ENCODE measurements at regions not wholly inside any gene's neighbourhood (a gene's known extent, or its start where the extent isn't known, plus 50 kb on each side); places are given as distances from the start of the nearest gene placed in this dataset.

GRCh38 chr2:125591954-125592353, 1064.0 kb upstream of the GYPC start:
- peaks cover 3% of the 10 kb centered on the region; the same call in 1 of the 2 replicates for H3K9me3 ChIP-seq (ENCODE audit: insufficient read depth, low read length)
- peaks cover 3% of the 10 kb centered on the region for H3K4me1 ChIP-seq (ENCODE audit: insufficient read depth, insufficient read length)
- H3K4me3 ChIP-seq (ENCODE audit: insufficient read length, low read depth) = no peak overlapping the region
- TF ChIP-seq SUZ12 (IDR thresholded peaks at IDR 0.05; ENCODE audit: extremely low read depth, insufficient read depth, insufficient read length) = no peak
- TF ChIP-seq YY1 (IDR thresholded peaks at IDR 0.05; ENCODE audit: insufficient read depth, insufficient read length) = no peak
- no peaks in the 10 kb centered on the region for H3K27me3 ChIP-seq (ENCODE audit: insufficient read depth, insufficient read length)
- no peak for DNase-seq (ENCODE audit: low read depth, low spot score)
- H3K36me3 ChIP-seq (ENCODE audit: insufficient read depth, insufficient read length, low read length) = no peaks in the 10 kb centered on the region
- no peak overlapping the region for H3K9ac ChIP-seq (ENCODE audit: insufficient read length, low read depth)

DNA sequence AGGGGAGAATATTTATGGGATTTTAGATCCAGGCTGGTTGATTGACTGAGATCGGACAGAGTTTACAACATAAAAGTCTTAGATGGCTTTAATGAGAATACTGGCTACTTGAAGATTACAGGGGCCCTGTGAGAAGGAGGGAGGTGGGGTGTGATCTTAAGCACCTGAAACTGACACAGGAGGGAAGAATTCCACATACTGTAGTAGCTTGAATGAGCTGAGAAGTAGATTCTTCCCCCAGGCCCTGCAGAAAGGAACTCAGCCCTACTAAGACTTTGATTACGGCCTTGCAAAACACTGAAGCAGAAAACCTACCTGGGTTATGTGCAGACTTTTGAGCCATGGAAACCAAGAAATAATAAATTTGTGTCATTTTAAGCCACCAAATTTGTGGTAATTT, 1062.9 kb upstream of the GYPC start:
- Histone ChIP-seq H3K9ac (ENCODE audit: insufficient read length, low read depth) (no peak overlapping the region), H3K9me3 (ENCODE audit: insufficient read depth, low read length) (peaks cover 3% of the 10 kb centered on the region; the same call in 1 of the 2 replicates), H3K36me3 (ENCODE audit: insufficient read depth, insufficient read length, low read length) (no peaks in the 10 kb centered on the region), H3K4me1 (ENCODE audit: insufficient read depth, insufficient read length) (peaks cover 3% of the 10 kb centered on the region), H3K4me3 (ENCODE audit: insufficient read length, low read depth) (no peak overlapping the region), H3K27me3 (ENCODE audit: insufficient read depth, insufficient read length) (no peaks in the 10 kb centered on the region)
- TF ChIP-seq YY1 (IDR thresholded peaks at IDR 0.05; ENCODE audit: insufficient read depth, insufficient read length) (no peak), ZNF274 (IDR thresholded peaks at IDR 0.05; ENCODE audit: low read depth, low read length) (no peak), SUZ12 (IDR thresholded peaks at IDR 0.05; ENCODE audit: extremely low read depth, insufficient read depth, insufficient read length) (no peak)
- DNase-seq (ENCODE audit: low read depth, low spot score) = no peak

- Histone ChIP-seq H3K36me3 (ENCODE audit: insufficient read depth, insufficient read length, low read length) (no peaks in the 10 kb centered on the region), H3K9ac (ENCODE audit: insufficient read length, low read depth) (no peak overlapping the region), H3K27me3 (ENCODE audit: insufficient read depth, insufficient read length) (no peaks in the 10 kb centered on the region), H3K9me3 (ENCODE audit: insufficient read depth, low read length) (no peaks in the 10 kb centered on the region), H3K4me3 (ENCODE audit: insufficient read length, low read depth) (no peak overlapping the region), H3K4me1 (ENCODE audit: insufficient read depth, insufficient read length) (peaks cover 3% of the 10 kb centered on the region)
- no peak for TF ChIP-seq ZNF274 (IDR thresholded peaks at IDR 0.05; ENCODE audit: low read depth, low read length)
- no peak for TF ChIP-seq YY1 (IDR thresholded peaks at IDR 0.05; ENCODE audit: insufficient read depth, insufficient read length)
- TF ChIP-seq SUZ12 (IDR thresholded peaks at IDR 0.05; ENCODE audit: extremely low read depth, insufficient read depth, insufficient read length) = no peak
- DNase-seq (ENCODE audit: low read depth, low spot score) = no peak
Measured at GRCh38 chr2:125596612-125597011, 1059.3 kb upstream of the GYPC start.

DNA sequence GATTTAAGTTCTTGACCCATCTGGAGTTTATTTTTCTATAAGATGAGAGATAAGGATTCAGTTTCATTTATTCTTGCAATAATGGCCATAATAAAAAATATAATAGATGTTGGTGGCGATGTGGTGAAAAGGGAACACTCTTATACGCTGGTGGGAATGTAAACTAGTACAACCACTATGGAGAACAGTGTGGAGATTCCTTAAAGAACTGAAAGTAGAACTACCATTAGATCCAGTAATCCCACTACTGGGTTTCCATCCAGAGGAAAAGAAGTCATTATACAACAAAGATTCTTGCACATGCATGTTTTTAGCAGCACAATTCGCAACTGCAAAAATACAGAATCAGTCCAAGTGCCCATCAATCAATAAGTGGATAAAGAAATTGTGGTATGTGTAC, 1040.5 kb upstream of the GYPC start:
- Histone ChIP-seq H3K27me3 (ENCODE audit: insufficient read depth, insufficient read length) (no peaks in the 10 kb centered on the region), H3K36me3 (ENCODE audit: insufficient read depth, insufficient read length, low read length) (no peaks in the 10 kb centered on the region), H3K4me1 (ENCODE audit: insufficient read depth, insufficient read length) (no peaks in the 10 kb centered on the region), H3K4me3 (ENCODE audit: insufficient read length, low read depth) (no peak overlapping the region), H3K9me3 (ENCODE audit: insufficient read depth, low read length) (no peaks in the 10 kb centered on the region), H3K9ac (ENCODE audit: insufficient read length, low read depth) (no peak overlapping the region)
- TF ChIP-seq SUZ12 (IDR thresholded peaks at IDR 0.05; ENCODE audit: extremely low read depth, insufficient read depth, insufficient read length) = no peak
- no peak for TF ChIP-seq ZNF274 (IDR thresholded peaks at IDR 0.05; ENCODE audit: low read depth, low read length)
- TF ChIP-seq YY1 (IDR thresholded peaks at IDR 0.05; ENCODE audit: insufficient read depth, insufficient read length) = no peak
- DNase-seq (ENCODE audit: low read depth, low spot score) = no peak

GRCh38 chr2:125630377-125630776, 1025.6 kb upstream of the GYPC start:
- Histone ChIP-seq H3K36me3 (ENCODE audit: insufficient read depth, insufficient read length, low read length) (no peaks in the 10 kb centered on the region), H3K9me3 (ENCODE audit: insufficient read depth, low read length) (peaks cover 7% of the 10 kb centered on the region; the same call in 1 of the 2 replicates), H3K4me3 (ENCODE audit: insufficient read length, low read depth) (no peak overlapping the region), H3K4me1 (ENCODE audit: insufficient read depth, insufficient read length) (no peaks in the 10 kb centered on the region), H3K27me3 (ENCODE audit: insufficient read depth, insufficient read length) (no peaks in the 10 kb centered on the region), H3K9ac (ENCODE audit: insufficient read length, low read depth) (no peak overlapping the region)
- no peak for DNase-seq (ENCODE audit: low read depth, low spot score)
- TF ChIP-seq YY1 (IDR thresholded peaks at IDR 0.05; ENCODE audit: insufficient read depth, insufficient read length) = no peak
- TF ChIP-seq ZNF274 (IDR thresholded peaks at IDR 0.05; ENCODE audit: low read depth, low read length) = no peak
- TF ChIP-seq SUZ12 (IDR thresholded peaks at IDR 0.05; ENCODE audit: extremely low read depth, insufficient read depth, insufficient read length) = no peak

DNA sequence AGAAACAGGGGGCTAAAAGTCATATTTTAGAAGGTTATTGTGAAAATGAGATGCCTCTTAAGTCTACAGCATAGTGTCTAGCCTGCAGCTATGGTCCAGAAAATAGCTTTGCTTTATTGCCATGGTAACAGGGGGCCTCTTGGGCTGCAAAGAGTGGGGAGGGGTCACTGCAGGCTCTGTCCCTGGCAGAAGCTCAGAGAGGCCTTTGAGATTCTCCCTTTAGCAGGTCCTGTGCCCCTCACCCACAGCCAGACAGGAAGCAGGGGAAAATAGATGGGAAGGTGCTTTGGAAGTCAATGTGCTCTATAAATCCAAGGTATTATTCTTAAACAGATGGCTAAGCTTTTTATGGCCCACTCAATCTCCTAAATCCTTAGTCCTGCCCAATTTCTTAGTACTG, 1021.3 kb upstream of the GYPC start:
- DNase-seq (ENCODE audit: low read depth, low spot score) = no peak
- Histone ChIP-seq H3K4me1 (ENCODE audit: insufficient read depth, insufficient read length) (no peaks in the 10 kb centered on the region), H3K4me3 (ENCODE audit: insufficient read length, low read depth) (no peak overlapping the region), H3K9ac (ENCODE audit: insufficient read length, low read depth) (no peak overlapping the region), H3K36me3 (ENCODE audit: insufficient read depth, insufficient read length, low read length) (no peaks in the 10 kb centered on the region), H3K27me3 (ENCODE audit: insufficient read depth, insufficient read length) (no peaks in the 10 kb centered on the region), H3K9me3 (ENCODE audit: insufficient read depth, low read length) (peaks cover 14% of the 10 kb centered on the region; the same call in 1 of the 2 replicates)
- TF ChIP-seq SUZ12 (IDR thresholded peaks at IDR 0.05; ENCODE audit: extremely low read depth, insufficient read depth, insufficient read length) = no peak
- TF ChIP-seq YY1 (IDR thresholded peaks at IDR 0.05; ENCODE audit: insufficient read depth, insufficient read length) = no peak
- TF ChIP-seq ZNF274 (IDR thresholded peaks at IDR 0.05; ENCODE audit: low read depth, low read length) = no peak

GRCh38 chr2:125638345-125638744, 1017.6 kb upstream of the GYPC start:
- H3K9me3 ChIP-seq (ENCODE audit: insufficient read depth, low read length) = 0 out of 2 replicates have a peak, but pooled peaks cover 7% of the 10 kb centered on the region
- H3K36me3 ChIP-seq (ENCODE audit: insufficient read depth, insufficient read length, low read length) = no peaks in the 10 kb centered on the region
- no peaks in the 10 kb centered on the region for H3K27me3 ChIP-seq (ENCODE audit: insufficient read depth, insufficient read length)
- no peak overlapping the region for H3K4me3 ChIP-seq (ENCODE audit: insufficient read length, low read depth)
- no peak overlapping the region for H3K9ac ChIP-seq (ENCODE audit: insufficient read length, low read depth)
- TF ChIP-seq SUZ12 (IDR thresholded peaks at IDR 0.05; ENCODE audit: extremely low read depth, insufficient read depth, insufficient read length) (no peak), ZNF274 (IDR thresholded peaks at IDR 0.05; ENCODE audit: low read depth, low read length) (no peak), YY1 (IDR thresholded peaks at IDR 0.05; ENCODE audit: insufficient read depth, insufficient read length) (no peak)
- H3K4me1 ChIP-seq (ENCODE audit: insufficient read depth, insufficient read length) = no peaks in the 10 kb centered on the region
- no peak for DNase-seq (ENCODE audit: low read depth, low spot score)
